ENCODE measurements at regions not wholly inside any gene's neighbourhood (a gene's known extent, or its start where the extent isn't known, plus 50 kb on each side); places are given as distances from the start of the nearest gene placed in this dataset.

DNA sequence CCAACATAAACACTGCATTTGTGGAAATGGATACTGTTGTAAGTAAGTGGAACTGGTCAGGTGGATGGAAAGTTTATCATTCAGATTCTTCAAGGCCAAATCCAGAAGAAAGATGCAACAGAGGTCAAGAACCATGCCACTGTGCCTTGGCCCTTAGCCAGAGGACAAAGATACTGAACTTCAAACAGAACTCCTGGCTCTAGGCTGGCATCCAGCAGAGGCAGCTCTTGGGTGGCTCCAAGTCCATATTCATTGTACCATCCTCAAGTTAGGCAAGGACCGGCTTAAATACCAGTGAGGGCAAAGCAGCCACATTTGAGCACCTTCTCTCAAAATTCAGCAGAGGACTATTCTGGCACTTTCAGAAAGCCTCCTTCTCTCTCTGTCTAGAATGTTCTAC, 53.2 kb downstream of the DNAAF9 start:
- DNase-seq = no peak

DNA sequence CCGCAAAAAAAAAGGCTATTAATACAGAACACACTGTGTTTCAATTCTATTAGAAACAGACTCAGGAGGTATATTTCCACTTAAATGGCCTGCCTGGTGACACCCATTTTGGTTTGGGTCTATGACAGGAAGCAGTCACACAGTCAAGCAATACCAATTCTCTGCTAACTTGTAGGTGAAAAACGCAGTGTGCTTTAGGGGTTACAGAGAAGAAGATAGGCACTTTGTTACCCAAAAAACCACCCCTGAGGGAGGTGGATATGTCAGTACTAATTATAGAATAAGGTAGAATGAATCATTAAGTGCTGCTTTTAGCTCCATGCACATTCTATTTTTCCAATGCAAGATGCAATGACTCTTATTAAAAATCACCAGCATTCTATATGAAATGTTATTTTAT, 53.8 kb downstream of the DNAAF9 start:
- no peak for DNase-seq

GRCh38 chr20:3352202-3352601, 55.3 kb downstream of the DNAAF9 start:
- DNase-seq = no peak

DNA sequence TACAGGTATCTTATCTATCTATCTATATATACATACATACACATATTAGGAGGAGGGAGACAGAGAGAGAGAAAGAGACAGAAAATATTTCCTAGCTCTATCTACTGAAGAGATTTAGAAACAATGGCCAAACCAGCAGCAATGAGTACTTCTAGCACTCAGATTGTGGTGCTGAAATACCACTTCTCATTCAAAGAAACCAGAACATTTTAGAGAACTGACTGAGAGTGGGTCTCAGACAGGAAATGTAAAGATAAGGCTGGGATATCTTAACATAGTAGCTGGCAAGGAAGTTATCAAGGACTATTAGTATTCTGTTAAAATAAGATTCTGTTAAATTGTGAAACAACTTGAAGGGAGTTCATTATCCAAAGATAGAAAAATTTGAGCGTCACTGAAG, 57.0 kb downstream of the DNAAF9 start:
- DNase-seq = no peak

DNA sequence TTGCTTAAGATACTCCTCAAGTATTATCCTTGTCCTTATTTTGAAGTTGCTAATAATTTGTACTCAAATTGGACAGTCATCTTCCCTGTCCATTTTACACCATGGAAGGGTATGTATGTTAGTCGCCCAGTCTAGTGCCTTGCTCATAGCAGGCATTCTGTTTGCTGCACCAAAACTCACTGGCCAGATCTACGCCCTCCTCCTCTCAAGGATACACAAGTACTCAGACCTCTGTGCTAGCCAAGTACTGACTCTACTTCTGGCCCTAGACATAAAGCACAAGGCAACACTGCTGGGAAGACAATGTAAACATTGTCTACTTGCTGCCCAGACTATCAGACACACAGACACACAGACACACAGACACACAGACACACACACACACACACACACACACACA, 57.7 kb downstream of the DNAAF9 start:
- DNase-seq = no peak

- no peak for DNase-seq
Observed at GRCh38 chr20:3342766-3343165, 64.7 kb downstream of the DNAAF9 start.

GRCh38 chr20:3340443-3340842, 67.0 kb downstream of the DNAAF9 start:
- peak; percentile 31 for DNase-seq

DNA sequence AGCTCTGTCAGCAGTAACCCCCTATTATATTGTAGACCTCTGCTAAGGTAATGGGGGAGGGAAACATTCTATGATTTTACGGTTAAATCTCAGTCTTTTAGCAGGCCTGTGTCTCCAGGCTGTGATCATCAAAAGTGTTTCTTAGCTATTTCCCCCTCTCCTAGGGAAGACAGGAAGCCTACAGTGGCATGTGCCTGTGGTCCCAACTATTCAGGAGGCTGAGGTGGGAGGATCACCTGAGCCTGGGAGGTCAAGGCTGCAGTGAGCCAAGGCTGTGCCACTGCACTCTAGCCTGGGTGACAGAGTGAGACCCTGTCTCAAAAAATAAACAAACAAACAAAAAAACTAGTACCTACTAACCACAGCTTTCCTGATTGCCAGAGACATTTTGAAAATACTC, 67.9 kb downstream of the DNAAF9 start:
- no peak for DNase-seq

- DNase-seq = no peak
Observed at GRCh38 chr20:3339076-3339475, 68.4 kb downstream of the DNAAF9 start.

GRCh38 chr20:3334156-3334943, 73.1 kb downstream of the DNAAF9 start:
- DNase-seq = peak; percentile 7

DNA sequence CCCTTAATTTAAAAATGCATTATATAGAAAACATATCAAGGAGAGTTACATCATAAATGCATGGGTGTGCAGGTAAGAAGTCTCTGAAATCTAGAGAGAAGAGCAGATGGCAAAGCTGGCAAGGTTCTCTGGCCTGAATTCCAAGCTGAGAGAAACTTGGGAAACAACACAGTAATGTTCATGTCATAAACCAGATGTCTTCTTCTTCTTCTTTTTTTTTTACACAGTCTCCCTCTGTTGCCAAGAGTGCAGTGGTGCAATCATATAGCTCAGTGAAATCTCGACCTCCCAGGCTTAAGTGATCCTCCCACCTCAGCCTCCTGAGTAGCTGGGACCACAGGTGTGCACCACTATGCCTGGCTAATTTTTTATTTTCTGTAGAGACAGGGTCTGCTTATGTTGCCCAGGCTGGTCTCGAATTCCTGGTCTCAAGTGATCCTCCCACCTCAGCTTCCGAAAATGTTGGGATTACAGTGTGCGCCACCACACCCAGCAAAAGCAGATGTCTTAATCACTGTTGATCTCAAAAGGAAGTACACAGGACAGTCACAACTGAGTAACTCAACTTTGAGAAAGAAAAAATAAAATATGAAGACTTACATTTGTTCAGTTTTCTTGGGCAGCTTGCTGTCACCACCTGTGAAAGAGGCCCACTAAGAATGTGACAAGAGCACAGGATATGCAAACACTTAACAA, 77.3 kb downstream of the DNAAF9 start:
- no peak for DNase-seq

- no peak for DNase-seq
Observed at GRCh38 chr20:3328501-3328900, 79.0 kb downstream of the DNAAF9 start.

GRCh38 chr20:3326779-3327521, 80.5 kb downstream of the DNAAF9 start:
- no peak for DNase-seq

DNA sequence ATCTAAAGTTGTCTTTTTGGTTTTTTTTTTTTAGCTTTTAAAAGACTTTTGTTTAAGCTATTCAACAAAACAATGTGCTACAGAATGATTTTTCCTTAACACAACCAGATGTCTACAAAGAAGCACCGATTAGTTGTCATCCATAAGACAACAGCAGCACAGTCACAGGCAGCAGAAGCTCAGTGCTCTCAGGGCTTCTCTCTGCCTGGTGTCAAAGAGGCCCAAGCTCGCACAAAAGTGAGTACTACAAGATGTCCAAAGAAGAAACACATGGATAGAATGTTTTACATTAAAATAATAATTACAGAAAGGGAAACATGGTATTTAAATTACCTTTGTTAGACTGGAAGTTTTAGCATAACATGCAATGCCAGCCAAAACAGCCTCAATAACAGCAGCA, 81.6 kb downstream of the DNAAF9 start:
- no peak for DNase-seq

- no peak for DNase-seq
Observed at GRCh38 chr20:3323398-3323797, 84.1 kb downstream of the DNAAF9 start.

- no peak for DNase-seq
Observed at GRCh38 chr20:3318226-3318884, 79.4 kb upstream of the SLC4A11 start.

DNA sequence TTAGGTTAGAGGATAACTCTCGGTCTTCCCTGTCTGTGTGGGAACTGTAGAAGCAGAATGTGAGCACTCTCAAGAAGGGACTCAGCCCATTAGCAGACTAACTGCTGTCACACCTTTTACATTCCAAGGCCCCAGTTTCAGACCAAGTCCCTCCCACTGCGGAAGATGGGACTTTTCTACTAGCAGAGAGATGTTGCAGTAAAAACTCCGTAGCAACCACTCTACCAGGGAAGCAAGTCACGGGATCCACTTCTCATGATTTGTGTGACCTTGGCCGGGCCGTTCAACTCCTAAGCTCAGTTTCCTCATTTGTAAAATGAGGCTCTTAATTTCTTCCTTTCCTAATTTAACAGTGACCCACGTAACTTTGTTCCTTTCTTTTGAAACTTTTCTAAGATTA, 77.1 kb upstream of the SLC4A11 start:
- DNase-seq = peak; percentile 14

DNA sequence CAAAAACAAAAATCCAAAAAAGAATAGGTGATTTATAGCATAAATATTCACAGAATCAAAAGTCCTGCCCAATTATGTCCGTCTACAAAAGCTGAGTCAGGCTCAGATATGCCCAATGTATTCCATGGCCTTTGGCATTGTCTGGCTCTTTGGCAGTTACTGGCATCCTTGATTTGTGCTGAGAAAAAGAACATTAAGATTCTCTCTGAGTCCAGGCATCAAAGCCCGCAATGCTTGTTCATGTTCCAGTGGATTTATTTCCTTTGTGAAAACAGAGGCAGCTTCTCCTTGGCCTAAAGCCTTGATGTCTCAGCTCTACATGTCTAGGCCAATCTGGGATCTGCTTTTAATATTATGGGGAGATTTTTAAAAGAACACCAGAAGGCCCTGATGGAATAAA, 76.1 kb upstream of the SLC4A11 start:
- DNase-seq = peak; percentile 39

DNA sequence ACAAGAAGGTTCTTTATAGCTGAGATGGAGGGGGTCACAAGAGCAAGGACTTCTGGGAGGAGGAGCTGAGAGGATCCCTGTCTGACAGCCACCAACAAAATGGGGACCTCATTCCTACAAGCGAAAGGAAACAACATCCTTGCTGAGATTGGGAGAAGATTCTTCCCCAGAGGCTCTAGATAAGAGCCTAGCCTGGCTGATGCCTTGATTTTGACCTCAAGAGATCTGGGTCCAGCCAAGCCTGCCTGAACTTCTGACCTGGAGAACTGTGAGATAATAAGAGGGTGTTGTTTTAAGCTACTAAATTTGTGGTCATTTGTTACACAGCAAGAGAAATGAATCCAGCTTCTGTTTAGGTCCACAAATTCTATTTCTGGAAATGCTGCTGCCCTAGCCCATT, 75.4 kb upstream of the SLC4A11 start:
- no peak for DNase-seq

DNA sequence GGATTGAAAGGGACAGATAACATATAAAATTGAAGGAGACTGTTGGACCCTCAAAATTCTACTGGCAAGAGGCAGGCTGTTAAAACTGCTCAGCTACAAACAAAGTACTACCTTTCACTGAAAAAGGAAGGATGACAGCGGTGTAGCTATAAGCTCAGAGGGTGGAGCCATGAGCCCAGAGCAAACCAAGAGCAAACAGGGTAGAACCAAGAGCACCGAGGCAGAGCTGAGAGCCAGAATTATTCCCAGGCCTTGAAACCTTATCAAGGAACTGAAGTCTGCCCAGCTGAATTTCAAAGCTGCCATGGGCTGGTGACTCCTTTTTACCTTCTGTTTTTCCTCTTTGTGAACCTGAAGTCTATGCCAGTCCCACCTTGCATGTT, 74.7 kb upstream of the SLC4A11 start:
- DNase-seq = no peak

DNA sequence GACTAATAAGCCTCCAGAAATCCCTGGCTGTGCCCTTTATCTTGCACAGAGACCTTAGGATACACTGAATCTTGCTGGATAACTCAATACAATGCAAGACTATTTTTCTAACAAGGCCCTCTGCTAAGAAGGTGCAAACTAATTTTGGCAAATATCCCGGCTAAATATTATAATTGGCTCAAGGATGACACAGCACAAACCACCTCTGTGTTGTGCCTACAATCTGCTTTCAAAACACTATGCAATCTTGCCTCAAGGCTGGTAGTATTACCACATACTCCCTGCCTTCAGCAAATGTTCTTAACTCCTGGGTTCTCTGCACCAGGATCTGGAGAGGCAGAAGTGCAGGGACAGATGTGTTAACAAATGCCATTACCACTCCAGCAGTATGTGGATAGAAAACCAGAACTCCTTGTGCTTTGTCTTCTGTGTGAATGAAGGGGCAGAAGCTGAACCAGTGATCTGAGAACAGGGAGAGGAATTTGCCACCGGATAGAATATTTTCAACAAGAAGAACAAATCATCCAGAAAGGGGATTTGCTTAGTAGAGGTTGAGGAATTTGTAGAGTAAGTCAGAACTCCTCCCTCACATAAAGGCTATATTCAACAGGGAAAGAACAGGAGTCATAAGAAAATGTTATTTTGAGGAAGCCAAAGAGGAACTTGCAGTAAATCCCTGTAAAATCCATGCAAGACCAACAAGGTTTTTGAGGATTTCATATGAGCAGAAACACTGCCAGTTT, 74.1 kb upstream of the SLC4A11 start:
- DNase-seq = peak; percentile 27

- no peak for DNase-seq
Observed at GRCh38 chr20:3311623-3312022, 72.6 kb upstream of the SLC4A11 start.

DNA sequence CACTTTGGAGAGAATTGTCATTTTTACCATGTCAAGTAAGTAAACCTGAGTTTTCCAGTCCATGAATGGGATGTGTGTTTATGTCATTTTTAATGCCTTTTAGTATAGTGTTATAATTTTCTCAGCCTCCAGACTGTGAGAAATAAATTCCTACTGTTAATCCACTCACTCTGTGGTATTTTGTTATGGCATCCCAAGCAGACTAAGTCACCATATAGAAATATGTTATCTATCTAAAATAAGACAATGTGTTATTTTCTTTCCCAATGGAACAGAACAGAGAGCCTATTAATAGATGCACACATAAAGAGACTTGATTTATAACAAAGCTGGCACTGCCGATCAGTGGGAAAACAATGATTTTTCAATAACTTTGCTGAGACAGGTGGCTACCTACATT, 70.2 kb upstream of the SLC4A11 start:
- DNase-seq = no peak
